ENCODE measurements at regions not wholly inside any gene's neighbourhood (a gene's known extent, or its start where the extent isn't known, plus 50 kb on each side); places are given as distances from the start of the nearest gene placed in this dataset.

DNA sequence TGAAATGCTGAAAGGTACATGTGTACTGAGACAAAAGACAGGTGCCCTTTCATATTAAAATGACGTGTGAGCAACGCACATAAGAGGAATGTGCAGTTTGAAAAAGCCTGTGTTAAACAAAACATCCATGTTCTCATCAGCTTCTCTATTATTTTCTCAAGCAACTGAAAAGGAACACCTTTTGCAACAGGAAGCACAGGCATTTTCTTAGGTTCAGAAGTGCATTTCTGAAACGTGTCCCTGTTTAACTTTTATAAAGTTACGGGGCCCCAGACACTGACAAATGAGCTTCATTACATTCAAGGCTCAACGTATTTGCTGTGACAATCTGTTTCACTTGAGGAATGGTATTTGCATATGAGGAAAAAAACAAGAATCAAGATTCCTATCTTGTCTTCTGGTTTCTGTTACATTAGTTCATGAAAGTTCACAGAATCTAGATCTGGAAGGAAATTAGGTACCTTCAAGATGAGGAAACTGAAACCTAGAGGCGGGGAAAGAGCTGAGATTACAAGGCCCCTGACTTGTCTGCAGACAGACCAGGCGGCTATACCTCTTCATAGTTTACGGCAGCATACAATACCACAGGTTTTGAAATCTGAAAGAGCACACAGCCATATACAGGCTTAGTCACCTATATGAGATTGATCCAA lies 431.7 kb downstream of the KLF12 start:
- H3K79me2 ChIP-seq, result no peaks in the 10 kb centered on the region
- TF ChIP-seq, protein P1, sequence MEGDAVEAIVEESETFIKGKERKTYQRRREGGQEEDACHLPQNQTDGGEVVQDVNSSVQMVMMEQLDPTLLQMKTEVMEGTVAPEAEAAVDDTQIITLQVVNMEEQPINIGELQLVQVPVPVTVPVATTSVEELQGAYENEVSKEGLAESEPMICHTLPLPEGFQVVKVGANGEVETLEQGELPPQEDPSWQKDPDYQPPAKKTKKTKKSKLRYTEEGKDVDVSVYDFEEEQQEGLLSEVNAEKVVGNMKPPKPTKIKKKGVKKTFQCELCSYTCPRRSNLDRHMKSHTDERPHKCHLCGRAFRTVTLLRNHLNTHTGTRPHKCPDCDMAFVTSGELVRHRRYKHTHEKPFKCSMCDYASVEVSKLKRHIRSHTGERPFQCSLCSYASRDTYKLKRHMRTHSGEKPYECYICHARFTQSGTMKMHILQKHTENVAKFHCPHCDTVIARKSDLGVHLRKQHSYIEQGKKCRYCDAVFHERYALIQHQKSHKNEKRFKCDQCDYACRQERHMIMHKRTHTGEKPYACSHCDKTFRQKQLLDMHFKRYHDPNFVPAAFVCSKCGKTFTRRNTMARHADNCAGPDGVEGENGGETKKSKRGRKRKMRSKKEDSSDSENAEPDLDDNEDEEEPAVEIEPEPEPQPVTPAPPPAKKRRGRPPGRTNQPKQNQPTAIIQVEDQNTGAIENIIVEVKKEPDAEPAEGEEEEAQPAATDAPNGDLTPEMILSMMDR (IDR thresholded peaks at IDR 0.05; ENCODE audit: poor library complexity), result no peak
- TF ChIP-seq EZH2phosphoT487 (IDR thresholded peaks at IDR 0.05; ENCODE audit: low read depth, severe bottlenecking, unreplicated experiment), result no peak
- no peaks in the 10 kb centered on the region for H3K4me1 ChIP-seq (ENCODE audit: insufficient read depth)
- H4K20me1 ChIP-seq (ENCODE audit: insufficient read depth, poor library complexity, severe bottlenecking), result no peaks in the 10 kb centered on the region
- DNase-seq (ENCODE audit: low spot score), result peak; percentile 22
- H3K27ac ChIP-seq, result peak overlapping the region; percentile 81
- H3K9me3 ChIP-seq (ENCODE audit: low read depth), result no peaks in the 10 kb centered on the region
- 58% methylated on average over 8 of the region's 8 CpGs for WGBS (ENCODE audit: low lambda C conversion rate, missing lambda C conversion rate)
- no peaks in the 10 kb centered on the region for H3K27me3 ChIP-seq
- peak overlapping the region; percentile 37 for H3K4me2 ChIP-seq
- H3K36me3 ChIP-seq (replicated peaks; ENCODE audit: insufficient read depth, low read depth), result no peaks in the 10 kb centered on the region
- H2AFZ ChIP-seq, result no peak overlapping the region
- no peak overlapping the region for H3K4me3 ChIP-seq
- H3K9me2 ChIP-seq (replicated peaks; ENCODE audit: insufficient read depth), result no peaks in the 10 kb centered on the region

DNA sequence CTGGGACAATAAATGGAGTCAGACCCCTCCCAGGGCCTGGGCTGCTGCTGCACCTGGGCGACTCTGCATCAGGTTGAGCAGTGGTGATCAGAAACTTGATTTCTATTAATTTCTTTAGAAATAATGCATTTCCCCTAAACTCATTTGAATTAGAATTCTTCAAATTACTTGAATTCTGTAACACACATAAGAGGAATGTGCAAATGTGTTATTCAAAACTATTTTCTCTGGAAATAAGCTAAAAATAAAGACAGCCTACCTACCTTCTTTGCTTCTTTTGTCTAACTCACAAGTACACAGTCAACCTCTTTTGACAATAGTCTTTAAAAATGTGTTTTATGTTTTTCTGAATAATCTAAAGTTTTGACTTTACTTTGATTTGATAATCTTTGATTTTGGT lies 433.0 kb downstream of the KLF12 start:
- H3K27ac ChIP-seq, result peak overlapping the region; percentile 81
- no peaks in the 10 kb centered on the region for H3K9me2 ChIP-seq (replicated peaks; ENCODE audit: insufficient read depth)
- no peaks in the 10 kb centered on the region for H3K79me2 ChIP-seq
- H4K20me1 ChIP-seq (ENCODE audit: insufficient read depth, poor library complexity, severe bottlenecking), result no peaks in the 10 kb centered on the region
- H3K36me3 ChIP-seq (replicated peaks; ENCODE audit: insufficient read depth, low read depth), result no peaks in the 10 kb centered on the region
- H3K4me3 ChIP-seq, result no peak overlapping the region
- no peak for DNase-seq (ENCODE audit: low spot score)
- H3K27me3 ChIP-seq, result no peaks in the 10 kb centered on the region
- TF ChIP-seq EZH2 (IDR thresholded peaks at IDR 0.05; ENCODE audit: borderline replicate concordance), result no peak
- TF ChIP-seq, protein P1 (IDR thresholded peaks at IDR 0.05; ENCODE audit: poor library complexity), result no peak
- no peak for TF ChIP-seq EZH2phosphoT487 (IDR thresholded peaks at IDR 0.05; ENCODE audit: low read depth, severe bottlenecking, unreplicated experiment)
- H3K9me3 ChIP-seq (ENCODE audit: low read depth), result no peaks in the 10 kb centered on the region
- H2AFZ ChIP-seq, result no peak overlapping the region
- no peaks in the 10 kb centered on the region for H3K4me1 ChIP-seq (ENCODE audit: insufficient read depth)
- 100% methylated on average over 1 of the region's 1 CpG for WGBS (ENCODE audit: low lambda C conversion rate, missing lambda C conversion rate)
- H3K4me2 ChIP-seq, result no peak overlapping the region

GRCh38 chr13:73698859-73699258 lies 435.3 kb downstream of the KLF12 start:
- no peak overlapping the region for H3K27ac ChIP-seq
- DNase-seq (ENCODE audit: low spot score), result no peak
- H2AFZ ChIP-seq, result no peak overlapping the region
- no peaks in the 10 kb centered on the region for H3K79me2 ChIP-seq
- WGBS (ENCODE audit: low lambda C conversion rate, missing lambda C conversion rate), result 92% methylated on average over 2 of the region's 3 CpGs
- TF ChIP-seq EZH2 (IDR thresholded peaks at IDR 0.05; ENCODE audit: borderline replicate concordance) (no peak), EZH2phosphoT487 (IDR thresholded peaks at IDR 0.05; ENCODE audit: low read depth, severe bottlenecking, unreplicated experiment) (no peak)
- TF ChIP-seq, protein P1 (IDR thresholded peaks at IDR 0.05; ENCODE audit: poor library complexity), result no peak
- H3K4me1 ChIP-seq (ENCODE audit: insufficient read depth), result no peaks in the 10 kb centered on the region
- no peak overlapping the region for H3K4me2 ChIP-seq
- H3K27me3 ChIP-seq, result no peaks in the 10 kb centered on the region
- H3K9me2 ChIP-seq (replicated peaks; ENCODE audit: insufficient read depth), result no peaks in the 10 kb centered on the region
- H3K36me3 ChIP-seq (replicated peaks; ENCODE audit: insufficient read depth, low read depth), result no peaks in the 10 kb centered on the region
- no peaks in the 10 kb centered on the region for H3K9me3 ChIP-seq (ENCODE audit: low read depth)
- no peaks in the 10 kb centered on the region for H4K20me1 ChIP-seq (ENCODE audit: insufficient read depth, poor library complexity, severe bottlenecking)
- H3K4me3 ChIP-seq, result no peak overlapping the region

- DNase-seq (ENCODE audit: low spot score), result no peak
- H3K79me2 ChIP-seq, result no peaks in the 10 kb centered on the region
- H3K4me2 ChIP-seq, result no peak overlapping the region
- no peak for TF ChIP-seq EZH2phosphoT487 (IDR thresholded peaks at IDR 0.05; ENCODE audit: low read depth, severe bottlenecking, unreplicated experiment)
- TF ChIP-seq, protein P1 (IDR thresholded peaks at IDR 0.05; ENCODE audit: poor library complexity), result no peak
- no peak for TF ChIP-seq EZH2 (IDR thresholded peaks at IDR 0.05; ENCODE audit: borderline replicate concordance)
- H3K27me3 ChIP-seq, result no peaks in the 10 kb centered on the region
- H4K20me1 ChIP-seq (ENCODE audit: insufficient read depth, poor library complexity, severe bottlenecking), result no peaks in the 10 kb centered on the region
- no peaks in the 10 kb centered on the region for H3K9me3 ChIP-seq (ENCODE audit: low read depth)
- no peaks in the 10 kb centered on the region for H3K4me1 ChIP-seq (ENCODE audit: insufficient read depth)
- no peak overlapping the region for H3K27ac ChIP-seq
- no peaks in the 10 kb centered on the region for H3K9me2 ChIP-seq (replicated peaks; ENCODE audit: insufficient read depth)
- no peak overlapping the region for H2AFZ ChIP-seq
- no peak overlapping the region for H3K4me3 ChIP-seq
- H3K36me3 ChIP-seq (replicated peaks; ENCODE audit: insufficient read depth, low read depth), result no peaks in the 10 kb centered on the region
These were observed 437.0 kb downstream of the KLF12 start for GRCh38 chr13:73697166-73697565.

Measured in hepatocyte (in vitro differentiated cells).